NCI-H1105 (cell line): ENCODE measurements at regions not wholly inside any gene's neighbourhood (a gene's known extent, or its start where the extent isn't known, plus 50 kb on each side); places are given as distances from the start of the nearest gene placed in this dataset.

ENCODE experiments used
- DNase-seq: peaks from one replicate; lab custom pipeline; 2025; lab: John Stamatoyannopoulos, UW

DNA sequence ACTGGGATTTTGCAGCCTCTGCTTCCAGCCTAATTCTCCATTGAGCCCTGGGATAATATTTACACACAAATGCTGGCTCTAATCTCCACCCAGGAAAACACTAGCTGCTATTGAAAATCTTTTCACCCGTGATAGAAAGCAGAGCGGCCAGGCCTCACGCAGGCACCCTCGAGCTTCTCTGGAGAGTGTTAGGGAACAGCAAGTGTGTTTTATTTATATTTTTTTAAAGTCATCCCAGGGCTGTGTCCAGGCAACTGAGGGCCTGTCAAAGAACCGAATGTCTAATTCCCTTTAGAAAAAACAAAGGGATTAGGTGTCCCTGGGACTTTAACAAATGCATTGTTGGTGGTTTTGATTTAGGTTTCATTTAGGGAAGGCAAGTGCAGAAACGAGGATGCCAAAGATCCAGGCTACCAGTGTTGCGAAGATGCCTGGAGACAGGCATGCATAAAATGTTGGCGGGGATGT, 51.2 kb upstream of the SPRY4 start:
- no peak for DNase-seq
